HEK293 (cell line): ENCODE measurements at regions not wholly inside any gene's neighbourhood (a gene's known extent, or its start where the extent isn't known, plus 50 kb on each side); places are given as distances from the start of the nearest gene placed in this dataset.

Source experiments
- CTCF ChIA-PET: fragments of 350-600 bp; formaldehyde crosslinking; extraction: SDS; loops from one replicate; lab custom pipeline; 2021; ENCODE audit warnings: antibody characterized with exemption; lab: Yijun Ruan, JAX
- POLR2A ChIA-PET: fragments of 300-600 bp; formaldehyde crosslinking; extraction: SDS; loops from one replicate; lab custom pipeline; 2020; ENCODE audit warnings: antibody characterized with exemption, inconsistent platforms; lab: Yijun Ruan, JAX
- H3K27ac ChIP-seq: fragments of 200-500 bp; sonication (Bioruptor generic); 2 replicates; pipeline ENCODE4 v1.5.1; 2014; ENCODE audit warnings: low read depth, low read length, control low read depth, inconsistent platforms; ENCODE audit errors: extremely low read depth
- H3K36me3 ChIP-seq, 2 experiments: fragments of 200-500 bp in 1 of 2; sonication (Bioruptor generic) in 1 of 2; 1 replicate in 1 of 2; 2 replicates in 1 of 2; pipeline ENCODE4 v1.5.1; 2014 to 2017; ENCODE audit warnings: inconsistent platforms in 2 of 2, low read length in 2 of 2; ENCODE audit not compliant: control insufficient read depth in 2 of 2, insufficient read depth in 1 of 2
- H3K4me1 ChIP-seq: fragments of 200-500 bp; sonication (Bioruptor generic); 2 replicates; pipeline ENCODE4 v1.5.1; 2014; ENCODE audit warnings: mild to moderate bottlenecking, low read length, inconsistent platforms; ENCODE audit not compliant: control insufficient read depth, insufficient read depth
- H3K4me3 ChIP-seq: 2 replicates; pipeline ENCODE4 v1.5.1; 2011; ENCODE audit warnings: low read depth, mild to moderate bottlenecking, control low read depth, low read length, moderate library complexity
- H3K9me3 ChIP-seq: fragments of 200-500 bp; sonication (Bioruptor generic); 2 replicates; pipeline ENCODE4 v1.5.1; 2014; ENCODE audit warnings: low read depth, low read length, inconsistent platforms; ENCODE audit not compliant: control insufficient read depth, insufficient read depth
- FEZF1 ChIP-seq: fragments of 450-650 bp; formaldehyde crosslinking; IDR thresholded peaks from 2 replicates; pipeline ENCODE4 v1.5.1; 2016; ENCODE audit warnings: missing biosample characterization, missing genetic modification characterization
- HOXC10 ChIP-seq: sonication (generic); formaldehyde crosslinking; IDR thresholded peaks from 2 replicates; pipeline ENCODE4 v1.8.1; 2023; ENCODE audit warnings: mild to moderate bottlenecking, missing genetic modification reagents
- MEIS1 ChIP-seq: sonication (generic); formaldehyde crosslinking; IDR thresholded peaks from 2 replicates; pipeline ENCODE4 v1.8.1; 2022; ENCODE audit warnings: missing genetic modification reagents, mild to moderate bottlenecking, borderline replicate concordance
- TCF7L2 ChIP-seq: IDR thresholded peaks from 2 replicates; pipeline ENCODE4 v1.6.1; 2011; ENCODE audit warnings: low read depth, mild to moderate bottlenecking, inconsistent platforms, low read length, moderate library complexity, borderline replicate concordance
- WT1 ChIP-seq: fragments of 450-650 bp; formaldehyde crosslinking; IDR thresholded peaks from 2 replicates; pipeline ENCODE4 v1.5.1; 2016; ENCODE audit warnings: missing biosample characterization, missing genetic modification characterization
- ZBTB17 ChIP-seq: fragments of 450-650 bp; formaldehyde crosslinking; IDR thresholded peaks from 2 replicates; pipeline ENCODE4 v1.5.1; 2016; ENCODE audit warnings: missing biosample characterization, missing genetic modification characterization
- ZIC2 ChIP-seq: fragments of 450-650 bp; formaldehyde crosslinking; IDR thresholded peaks from 2 replicates; pipeline ENCODE4 v1.5.1; 2016; ENCODE audit warnings: missing biosample characterization, missing genetic modification characterization
- ZNF112 ChIP-seq: fragments of 450-650 bp; formaldehyde crosslinking; IDR thresholded peaks from 2 replicates; pipeline ENCODE4 v1.5.0; 2017; ENCODE audit warnings: missing biosample characterization, missing genetic modification characterization
- ZNF292 ChIP-seq: fragments of 450-650 bp; formaldehyde crosslinking; IDR thresholded peaks from 2 replicates; pipeline ENCODE4 v1.5.1; 2016; ENCODE audit warnings: low read depth, missing biosample characterization, missing genetic modification characterization, borderline replicate concordance
- ZNF311 ChIP-seq: fragments of 450-650 bp; formaldehyde crosslinking; IDR thresholded peaks from 2 replicates; pipeline ENCODE4 v1.5.1; 2017; ENCODE audit warnings: missing biosample characterization, missing genetic modification characterization, borderline replicate concordance
- ZNF555 ChIP-seq: fragments of 450-650 bp; formaldehyde crosslinking; conservative IDR thresholded peaks from 2 replicates; pipeline ENCODE4 v1.5.1; 2017; ENCODE audit warnings: missing biosample characterization, mild to moderate bottlenecking, missing genetic modification characterization, inconsistent platforms
- ZNF585B ChIP-seq: fragments of 450-650 bp; formaldehyde crosslinking; IDR thresholded peaks from 2 replicates; pipeline ENCODE4 v1.5.1; 2016; ENCODE audit warnings: missing biosample characterization, missing genetic modification characterization
- ZNF629 ChIP-seq: fragments of 450-650 bp; formaldehyde crosslinking; IDR thresholded peaks from 2 replicates; pipeline ENCODE4 v1.5.1; 2017; ENCODE audit warnings: missing biosample characterization, missing genetic modification characterization
- ZNF768 ChIP-seq: fragments of 450-650 bp; formaldehyde crosslinking; IDR thresholded peaks from 2 replicates; pipeline ENCODE4 v1.5.1; 2018; ENCODE audit warnings: missing biosample characterization, mild to moderate bottlenecking, missing genetic modification characterization
- ZNF776 ChIP-seq: fragments of 450-650 bp; formaldehyde crosslinking; IDR thresholded peaks from 2 replicates; pipeline ENCODE4 v1.5.0; 2017; ENCODE audit warnings: missing biosample characterization, missing genetic modification characterization, borderline replicate concordance
- ZNF830 ChIP-seq: fragments of 450-650 bp; IDR thresholded peaks from 2 replicates; pipeline ENCODE4 v1.5.0; 2018; ENCODE audit warnings: missing biosample characterization, missing genetic modification characterization, low read depth, mild to moderate bottlenecking, moderate library complexity
- TF ChIP-seq, protein P1 (sequence below): fragments of 450-650 bp; IDR thresholded peaks from 2 replicates; pipeline ENCODE4 v1.5.1; 2018; ENCODE audit warnings: missing biosample characterization, mild to moderate bottlenecking, missing genetic modification characterization
- TF ChIP-seq, protein P2 (sequence below): fragments of 450-650 bp; formaldehyde crosslinking; IDR thresholded peaks from 2 replicates; pipeline ENCODE4 v1.5.1; 2016; ENCODE audit warnings: missing biosample characterization, missing genetic modification characterization, borderline replicate concordance
- TF ChIP-seq, protein P3 (sequence below): fragments of 450-650 bp; formaldehyde crosslinking; optimal IDR thresholded peaks from 2 replicates; pipeline ENCODE3; 2016; ENCODE audit warnings: missing biosample characterization, mild to moderate bottlenecking, missing genetic modification characterization
- TF ChIP-seq, protein P4 (sequence below): fragments of 450-650 bp; formaldehyde crosslinking; conservative IDR thresholded peaks from 2 replicates; pipeline ENCODE4 v1.5.1; 2016; ENCODE audit warnings: low read depth, missing biosample characterization, missing genetic modification characterization

DNA sequence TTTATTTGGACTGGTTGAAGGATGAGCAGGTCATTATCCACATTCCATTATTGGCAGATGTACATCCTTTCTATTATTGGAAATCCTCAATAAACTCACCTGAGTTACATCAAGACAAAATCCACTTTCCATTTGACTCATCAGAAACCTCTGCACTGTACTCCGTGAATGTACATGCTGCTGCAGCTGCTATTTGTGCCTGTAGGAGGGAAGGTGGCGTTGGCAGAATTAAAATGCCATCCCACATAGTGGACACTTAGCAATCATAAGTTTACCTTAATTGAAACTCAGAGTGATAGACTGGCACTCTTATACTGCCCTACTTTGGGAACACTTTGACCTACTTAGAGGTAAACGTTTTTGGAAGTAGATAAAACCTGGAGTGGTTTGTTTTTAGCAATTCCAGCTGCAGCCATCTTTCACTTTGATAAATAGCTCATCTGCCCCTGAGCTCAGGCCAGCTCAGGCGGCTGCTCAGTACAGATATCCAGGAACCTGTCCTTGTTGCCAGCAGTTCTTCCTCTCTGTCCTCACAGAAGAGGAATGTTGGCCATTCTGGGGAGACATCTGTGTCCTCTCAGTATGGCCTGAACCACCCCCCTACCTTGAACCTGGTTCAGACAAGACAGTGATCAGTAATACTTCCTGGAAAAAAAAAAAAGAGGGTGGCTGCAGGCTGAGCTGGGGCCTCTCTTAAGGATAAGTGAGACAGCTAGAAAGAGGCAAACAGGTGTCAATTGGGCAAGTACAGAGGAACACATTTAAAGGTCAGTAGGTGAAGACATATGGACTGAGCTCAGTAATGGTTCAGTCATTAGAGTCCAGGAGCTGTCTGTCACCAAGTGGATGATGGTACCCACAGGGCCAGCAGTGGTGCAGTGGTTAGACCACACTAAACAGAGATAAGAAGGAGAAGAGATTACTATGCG lies 153.4 kb upstream of the UMPS start (continued):
- TF ChIP-seq ZNF112 (tag by site-specific recombination) (no peak), WT1 (no peak), TCF7L2 (no peak), ZNF585B (tag by site-specific recombination) (no peak), MEIS1 (no peak)
- TF ChIP-seq, protein P1, sequence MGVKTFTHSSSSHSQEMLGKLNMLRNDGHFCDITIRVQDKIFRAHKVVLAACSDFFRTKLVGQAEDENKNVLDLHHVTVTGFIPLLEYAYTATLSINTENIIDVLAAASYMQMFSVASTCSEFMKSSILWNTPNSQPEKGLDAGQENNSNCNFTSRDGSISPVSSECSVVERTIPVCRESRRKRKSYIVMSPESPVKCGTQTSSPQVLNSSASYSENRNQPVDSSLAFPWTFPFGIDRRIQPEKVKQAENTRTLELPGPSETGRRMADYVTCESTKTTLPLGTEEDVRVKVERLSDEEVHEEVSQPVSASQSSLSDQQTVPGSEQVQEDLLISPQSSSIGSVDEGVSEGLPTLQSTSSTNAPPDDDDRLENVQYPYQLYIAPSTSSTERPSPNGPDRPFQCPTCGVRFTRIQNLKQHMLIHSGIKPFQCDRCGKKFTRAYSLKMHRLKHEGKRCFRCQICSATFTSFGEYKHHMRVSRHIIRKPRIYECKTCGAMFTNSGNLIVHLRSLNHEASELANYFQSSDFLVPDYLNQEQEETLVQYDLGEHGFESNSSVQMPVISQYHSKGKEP (tag by site-specific recombination) = no peak

DNA sequence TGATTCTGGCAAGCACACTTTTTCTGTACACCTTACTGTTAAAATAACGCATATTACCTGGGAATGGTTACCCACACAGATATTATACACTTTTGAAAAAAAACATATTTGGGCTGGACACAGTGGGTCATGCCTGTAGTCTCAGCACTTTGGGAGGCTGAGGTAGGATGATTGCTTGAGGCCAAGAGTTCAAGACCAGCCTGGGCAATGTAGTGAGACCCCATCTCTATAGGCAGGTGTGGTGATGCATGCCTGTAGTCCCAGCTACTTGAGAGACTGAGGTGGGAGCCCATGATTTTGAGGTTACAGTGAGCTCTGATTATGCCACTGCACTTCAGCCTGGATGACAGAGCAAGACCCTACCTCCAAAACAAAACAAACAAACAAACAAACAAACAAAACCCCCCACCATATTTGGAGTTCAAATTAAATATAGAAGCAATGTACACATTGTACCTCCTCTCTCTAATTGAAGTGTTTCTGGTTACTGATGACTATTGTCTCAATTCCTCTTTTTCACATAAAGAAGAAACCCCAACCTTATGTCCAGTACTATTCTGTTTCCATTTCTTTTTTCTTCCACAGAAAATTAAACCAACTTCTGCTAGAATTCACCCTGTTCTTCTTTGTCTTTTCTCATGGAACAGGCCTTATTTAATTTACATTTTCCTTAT lies 152.6 kb upstream of the UMPS start:
- no peaks in the 10 kb centered on the region for H3K36me3 ChIP-seq
- no peak overlapping the region for H3K4me3 ChIP-seq
- H3K4me1 ChIP-seq = no peaks in the 10 kb centered on the region
- no peaks in the 10 kb centered on the region for H3K9me3 ChIP-seq
- TF ChIP-seq, protein P2, sequence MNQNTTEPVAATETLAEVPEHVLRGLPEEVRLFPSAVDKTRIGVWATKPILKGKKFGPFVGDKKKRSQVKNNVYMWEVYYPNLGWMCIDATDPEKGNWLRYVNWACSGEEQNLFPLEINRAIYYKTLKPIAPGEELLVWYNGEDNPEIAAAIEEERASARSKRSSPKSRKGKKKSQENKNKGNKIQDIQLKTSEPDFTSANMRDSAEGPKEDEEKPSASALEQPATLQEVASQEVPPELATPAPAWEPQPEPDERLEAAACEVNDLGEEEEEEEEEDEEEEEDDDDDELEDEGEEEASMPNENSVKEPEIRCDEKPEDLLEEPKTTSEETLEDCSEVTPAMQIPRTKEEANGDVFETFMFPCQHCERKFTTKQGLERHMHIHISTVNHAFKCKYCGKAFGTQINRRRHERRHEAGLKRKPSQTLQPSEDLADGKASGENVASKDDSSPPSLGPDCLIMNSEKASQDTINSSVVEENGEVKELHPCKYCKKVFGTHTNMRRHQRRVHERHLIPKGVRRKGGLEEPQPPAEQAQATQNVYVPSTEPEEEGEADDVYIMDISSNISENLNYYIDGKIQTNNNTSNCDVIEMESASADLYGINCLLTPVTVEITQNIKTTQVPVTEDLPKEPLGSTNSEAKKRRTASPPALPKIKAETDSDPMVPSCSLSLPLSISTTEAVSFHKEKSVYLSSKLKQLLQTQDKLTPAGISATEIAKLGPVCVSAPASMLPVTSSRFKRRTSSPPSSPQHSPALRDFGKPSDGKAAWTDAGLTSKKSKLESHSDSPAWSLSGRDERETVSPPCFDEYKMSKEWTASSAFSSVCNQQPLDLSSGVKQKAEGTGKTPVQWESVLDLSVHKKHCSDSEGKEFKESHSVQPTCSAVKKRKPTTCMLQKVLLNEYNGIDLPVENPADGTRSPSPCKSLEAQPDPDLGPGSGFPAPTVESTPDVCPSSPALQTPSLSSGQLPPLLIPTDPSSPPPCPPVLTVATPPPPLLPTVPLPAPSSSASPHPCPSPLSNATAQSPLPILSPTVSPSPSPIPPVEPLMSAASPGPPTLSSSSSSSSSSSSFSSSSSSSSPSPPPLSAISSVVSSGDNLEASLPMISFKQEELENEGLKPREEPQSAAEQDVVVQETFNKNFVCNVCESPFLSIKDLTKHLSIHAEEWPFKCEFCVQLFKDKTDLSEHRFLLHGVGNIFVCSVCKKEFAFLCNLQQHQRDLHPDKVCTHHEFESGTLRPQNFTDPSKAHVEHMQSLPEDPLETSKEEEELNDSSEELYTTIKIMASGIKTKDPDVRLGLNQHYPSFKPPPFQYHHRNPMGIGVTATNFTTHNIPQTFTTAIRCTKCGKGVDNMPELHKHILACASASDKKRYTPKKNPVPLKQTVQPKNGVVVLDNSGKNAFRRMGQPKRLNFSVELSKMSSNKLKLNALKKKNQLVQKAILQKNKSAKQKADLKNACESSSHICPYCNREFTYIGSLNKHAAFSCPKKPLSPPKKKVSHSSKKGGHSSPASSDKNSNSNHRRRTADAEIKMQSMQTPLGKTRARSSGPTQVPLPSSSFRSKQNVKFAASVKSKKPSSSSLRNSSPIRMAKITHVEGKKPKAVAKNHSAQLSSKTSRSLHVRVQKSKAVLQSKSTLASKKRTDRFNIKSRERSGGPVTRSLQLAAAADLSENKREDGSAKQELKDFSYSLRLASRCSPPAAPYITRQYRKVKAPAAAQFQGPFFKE (tag by site-specific recombination) = no peak
- TF ChIP-seq ZNF629 (tag by site-specific recombination) (no peak), ZNF830 (tag by site-specific recombination) (no peak), ZNF585B (tag by site-specific recombination) (no peak), ZBTB17 (no peak), FEZF1 (tag by site-specific recombination) (no peak), ZNF768 (no peak), HOXC10 (no peak), MEIS1 (no peak), ZNF292 (tag by site-specific recombination) (no peak), ZNF776 (tag by site-specific recombination) (no peak), ZNF555 (tag by site-specific recombination) (no peak), ZNF311 (tag by site-specific recombination) (no peak), ZIC2 (tag by site-specific recombination) (no peak)
- TF ChIP-seq, protein P3, sequence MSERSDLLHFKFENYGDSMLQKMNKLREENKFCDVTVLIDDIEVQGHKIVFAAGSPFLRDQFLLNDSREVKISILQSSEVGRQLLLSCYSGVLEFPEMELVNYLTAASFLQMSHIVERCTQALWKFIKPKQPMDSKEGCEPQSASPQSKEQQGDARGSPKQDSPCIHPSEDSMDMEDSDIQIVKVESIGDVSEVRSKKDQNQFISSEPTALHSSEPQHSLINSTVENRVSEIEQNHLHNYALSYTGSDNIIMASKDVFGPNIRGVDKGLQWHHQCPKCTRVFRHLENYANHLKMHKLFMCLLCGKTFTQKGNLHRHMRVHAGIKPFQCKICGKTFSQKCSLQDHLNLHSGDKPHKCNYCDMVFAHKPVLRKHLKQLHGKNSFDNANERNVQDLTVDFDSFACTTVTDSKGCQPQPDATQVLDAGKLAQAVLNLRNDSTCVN = no peak
- TF ChIP-seq, protein P4, sequence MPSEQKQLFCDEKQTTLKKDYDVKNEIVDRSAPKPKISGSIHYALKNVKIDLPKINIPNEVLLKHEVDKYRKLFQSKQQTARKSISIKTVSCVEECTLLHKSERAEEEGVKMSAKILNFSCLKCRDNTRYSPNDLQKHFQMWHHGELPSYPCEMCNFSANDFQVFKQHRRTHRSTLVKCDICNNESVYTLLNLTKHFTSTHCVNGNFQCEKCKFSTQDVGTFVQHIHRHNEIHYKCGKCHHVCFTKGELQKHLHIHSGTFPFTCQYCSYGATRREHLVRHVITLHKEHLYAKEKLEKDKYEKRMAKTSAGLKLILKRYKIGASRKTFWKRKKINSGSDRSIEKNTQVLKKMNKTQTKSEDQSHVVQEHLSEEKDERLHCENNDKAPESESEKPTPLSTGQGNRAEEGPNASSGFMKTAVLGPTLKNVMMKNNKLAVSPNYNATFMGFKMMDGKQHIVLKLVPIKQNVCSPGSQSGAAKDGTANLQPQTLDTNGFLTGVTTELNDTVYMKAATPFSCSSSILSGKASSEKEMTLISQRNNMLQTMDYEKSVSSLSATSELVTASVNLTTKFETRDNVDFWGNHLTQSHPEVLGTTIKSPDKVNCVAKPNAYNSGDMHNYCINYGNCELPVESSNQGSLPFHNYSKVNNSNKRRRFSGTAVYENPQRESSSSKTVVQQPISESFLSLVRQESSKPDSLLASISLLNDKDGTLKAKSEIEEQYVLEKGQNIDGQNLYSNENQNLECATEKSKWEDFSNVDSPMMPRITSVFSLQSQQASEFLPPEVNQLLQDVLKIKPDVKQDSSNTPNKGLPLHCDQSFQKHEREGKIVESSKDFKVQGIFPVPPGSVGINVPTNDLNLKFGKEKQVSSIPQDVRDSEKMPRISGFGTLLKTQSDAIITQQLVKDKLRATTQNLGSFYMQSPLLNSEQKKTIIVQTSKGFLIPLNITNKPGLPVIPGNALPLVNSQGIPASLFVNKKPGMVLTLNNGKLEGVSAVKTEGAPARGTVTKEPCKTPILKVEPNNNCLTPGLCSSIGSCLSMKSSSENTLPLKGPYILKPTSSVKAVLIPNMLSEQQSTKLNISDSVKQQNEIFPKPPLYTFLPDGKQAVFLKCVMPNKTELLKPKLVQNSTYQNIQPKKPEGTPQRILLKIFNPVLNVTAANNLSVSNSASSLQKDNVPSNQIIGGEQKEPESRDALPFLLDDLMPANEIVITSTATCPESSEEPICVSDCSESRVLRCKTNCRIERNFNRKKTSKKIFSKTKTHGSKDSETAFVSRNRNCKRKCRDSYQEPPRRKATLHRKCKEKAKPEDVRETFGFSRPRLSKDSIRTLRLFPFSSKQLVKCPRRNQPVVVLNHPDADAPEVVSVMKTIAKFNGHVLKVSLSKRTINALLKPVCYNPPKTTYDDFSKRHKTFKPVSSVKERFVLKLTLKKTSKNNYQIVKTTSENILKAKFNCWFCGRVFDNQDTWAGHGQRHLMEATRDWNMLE (tag by site-specific recombination) = no peak
- POLR2A ChIA-PET = interaction anchor here (0.6 to 0.7 kb wide), 2 partner anchors 170 to 1158 kb away, joined by 3 to 5 read pairs; no protein-coding TSS in a partner anchor
- CTCF ChIA-PET = interaction anchor here (1.5 kb wide), 1 partner anchor 111 kb away, joined by 7 read pairs; no protein-coding TSS in a partner anchor
- no peak overlapping the region for H3K27ac ChIP-seq
